A673 (cell line): ENCODE measurements at regions not wholly inside any gene's neighbourhood (a gene's known extent, or its start where the extent isn't known, plus 50 kb on each side); places are given as distances from the start of the nearest gene placed in this dataset.

Experiments
- CTCF ChIP-seq: fragments of 300-800, 200-600 bp; sonication (generic); conservative IDR thresholded peaks from 2 replicates; pipeline ENCODE4 v1.5.1; 2017; ENCODE audit warnings: low read depth, mild to moderate bottlenecking, antibody characterized with exemption, low read length, moderate library complexity, mixed read lengths
- EZH2 ChIP-seq: fragments of 200-600 bp; sonication (generic); IDR thresholded peaks from 2 replicates; pipeline ENCODE4 v1.6.1; 2017; ENCODE audit warnings: borderline replicate concordance, low read depth, mild to moderate bottlenecking, mixed read lengths, antibody characterized with exemption, low read length; ENCODE audit not compliant: poor library complexity, severe bottlenecking

- TF ChIP-seq CTCF (no peak), EZH2 (no peak)
Measured at GRCh38 chr4:87720094-87720691, 70.1 kb downstream of the DMP1 start.
